AG04449 (cell line): ENCODE measurements at regions not wholly inside any gene's neighbourhood (a gene's known extent, or its start where the extent isn't known, plus 50 kb on each side); places are given as distances from the start of the nearest gene placed in this dataset.

Source experiments
- CTCF ChIA-PET: fragments of 350-600 bp; formaldehyde crosslinking; extraction: SDS; loops from one replicate; lab custom pipeline; 2021; ENCODE audit warnings: antibody characterized with exemption; lab: Yijun Ruan, JAX
- POLR2A ChIA-PET: fragments of 400-600, 350-600 bp; formaldehyde crosslinking; extraction: SDS; loops from one replicate; lab custom pipeline; 2020; ENCODE audit warnings: antibody characterized with exemption, inconsistent platforms; lab: Yijun Ruan, JAX
- DNase-seq: peaks from one replicate; pipeline ENCODE4 v3.0.0-alpha.2; 2010; ENCODE audit warnings: low read depth, low spot score
- H3K4me3 ChIP-seq: 2 replicates; pipeline ENCODE4 v1.5.1; 2011; ENCODE audit warnings: low read depth, mild to moderate bottlenecking, control low read depth, low read length
- CTCF ChIP-seq: IDR thresholded peaks from one replicate; pipeline ENCODE4 v1.5.1; 2011; ENCODE audit warnings: mild to moderate bottlenecking, moderate library complexity, low read length, control low read depth, inconsistent platforms; ENCODE audit not compliant: insufficient read depth; ENCODE audit errors: missing control alignments

DNA sequence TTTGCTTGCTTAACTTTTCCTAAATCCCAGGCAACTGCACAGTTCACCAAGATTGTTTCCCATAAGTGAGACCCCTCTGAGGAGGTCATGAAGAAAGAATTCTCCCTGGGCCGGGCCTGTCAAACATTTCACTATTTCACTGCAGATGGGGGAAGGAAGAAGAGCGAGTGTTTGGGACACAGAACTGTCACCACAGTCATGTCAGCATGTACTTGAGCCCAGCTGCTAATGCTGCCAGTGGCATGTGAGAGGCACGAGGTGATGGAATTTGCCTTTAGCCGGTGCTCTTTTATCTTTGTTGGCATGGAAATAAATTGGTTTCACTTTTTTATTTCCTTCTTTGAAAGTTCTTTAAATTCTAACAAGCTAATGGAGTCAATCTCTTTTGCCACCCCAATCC is 277.9 kb upstream of the GADL1 start:
- DNase-seq, result no peak
- ChIA-PET POLR2A (no interaction called here), CTCF (interaction anchor here (1.3 kb wide), 1 partner anchor 10 kb away, joined by 4 read pairs; no protein-coding TSS in a partner anchor)
- no peak for TF ChIP-seq CTCF
- no peak overlapping the region for H3K4me3 ChIP-seq

GRCh38 chr3:31173118-31173718 is 278.8 kb upstream of the GADL1 start:
- ChIA-PET CTCF (interaction anchor here (1.3 kb wide), 1 partner anchor 9 kb away, joined by 4 read pairs; no protein-coding TSS in a partner anchor), POLR2A (no interaction called here)
- DNase-seq, result no peak
- no peak for TF ChIP-seq CTCF
- H3K4me3 ChIP-seq, result no peak overlapping the region

GRCh38 chr3:31174079-31174478 is 279.6 kb upstream of the GADL1 start:
- POLR2A ChIA-PET, result no interaction called here
- CTCF ChIA-PET, result interaction anchor here (1.0 to 2.0 kb wide), 2 partner anchors 16 to 240 kb away, joined by 3 to 6 read pairs; no protein-coding TSS in a partner anchor

GRCh38 chr3:31176045-31176444 is 281.6 kb upstream of the GADL1 start:
- no peak for TF ChIP-seq CTCF
- no peak for DNase-seq
- ChIA-PET CTCF (interaction anchor here (1.2 to 2.0 kb wide), 3 partner anchors 10 to 21 kb away, joined by 3 to 6 read pairs (median 3); no protein-coding TSS in a partner anchor), POLR2A (no interaction called here)
- no peak overlapping the region for H3K4me3 ChIP-seq

More at GRCh38 chr3:31174079-31174478, 279.6 kb upstream of the GADL1 start:
- TF ChIP-seq CTCF, result no peak
- H3K4me3 ChIP-seq, result no peak overlapping the region
- DNase-seq, result no peak

GRCh38 chr3:31178467-31178866 is 284.0 kb upstream of the GADL1 start:
- TF ChIP-seq CTCF, result no peak
- ChIA-PET POLR2A (no interaction called here), CTCF (no interaction called here)
- DNase-seq, result no peak
- no peak overlapping the region for H3K4me3 ChIP-seq

- no peak for DNase-seq
- TF ChIP-seq CTCF, result no peak
- ChIA-PET POLR2A (no interaction called here), CTCF (no interaction called here)
- H3K4me3 ChIP-seq, result no peak overlapping the region
These were observed 285.3 kb upstream of the GADL1 start for GRCh38 chr3:31179768-31180167.
